NB4 (cell line): ENCODE measurements at regions not wholly inside any gene's neighbourhood (a gene's known extent, or its start where the extent isn't known, plus 50 kb on each side); places are given as distances from the start of the nearest gene placed in this dataset.

Source experiments
- CTCF ChIP-seq: IDR thresholded peaks from one replicate; pipeline ENCODE4 v1.5.1; 2012; ENCODE audit warnings: low read depth, low read length
- POLR2A ChIP-seq: IDR thresholded peaks from 2 replicates; pipeline ENCODE4 v1.6.1; 2011; ENCODE audit warnings: mild to moderate bottlenecking; ENCODE audit not compliant: insufficient read length; ENCODE audit errors: extremely low read depth
- TF ChIP-seq, protein P1 (sequence below): IDR thresholded peaks from 2 replicates; pipeline ENCODE4 v1.6.1; 2011; ENCODE audit warnings: low read depth, low read length

DNA sequence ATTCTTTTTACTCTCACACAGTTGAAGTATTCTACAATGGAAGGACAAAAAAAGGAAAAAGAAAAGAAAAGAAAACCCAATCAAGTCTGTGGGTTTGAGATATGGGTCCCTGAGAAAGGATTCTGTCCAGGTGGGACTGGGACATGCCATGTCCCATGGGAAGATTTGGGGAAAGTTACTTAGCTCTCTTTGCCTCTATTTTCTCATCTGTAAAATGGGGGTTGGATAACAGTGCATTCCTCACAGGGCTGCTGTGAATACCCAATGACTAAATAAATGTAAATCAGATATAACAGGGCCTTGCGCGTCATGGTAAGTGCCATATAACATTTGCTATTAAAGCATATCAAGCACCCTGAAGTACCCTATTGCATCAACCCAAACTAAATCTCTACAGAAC lies 105.7 kb downstream of the CPN2 start:
- TF ChIP-seq CTCF (no peak), POLR2A (no peak)
- TF ChIP-seq, protein P1, sequence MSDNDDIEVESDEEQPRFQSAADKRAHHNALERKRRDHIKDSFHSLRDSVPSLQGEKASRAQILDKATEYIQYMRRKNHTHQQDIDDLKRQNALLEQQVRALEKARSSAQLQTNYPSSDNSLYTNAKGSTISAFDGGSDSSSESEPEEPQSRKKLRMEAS, result no peak
